GM12878 (cell line): ENCODE measurements at regions not wholly inside any gene's neighbourhood (a gene's known extent, or its start where the extent isn't known, plus 50 kb on each side); places are given as distances from the start of the nearest gene placed in this dataset.

ENCODE experiments used
- GABPA ChIP-seq: IDR thresholded peaks from 2 replicates; pipeline ENCODE4 v1.6.1; 2014; ENCODE audit warnings: antibody characterized with exemption, low read depth, mild to moderate bottlenecking, inconsistent platforms
- SRF ChIP-seq, 2 experiments: IDR thresholded peaks; 2 replicates each; pipeline ENCODE4 v1.6.1; 2011; ENCODE audit warnings: low read depth in 2 of 2, low read length in 2 of 2, mild to moderate bottlenecking in 1 of 2, moderate library complexity in 1 of 2
- ZNF274 ChIP-seq: IDR thresholded peaks from one replicate; pipeline ENCODE4 v1.8.0; 2011; ENCODE audit not compliant: insufficient read length, insufficient read depth

- no peak for TF ChIP-seq GABPA
- no peak for TF ChIP-seq ZNF274
- no peak for TF ChIP-seq SRF (IDR thresholded peaks at IDR 0.05; ENCODE audit: low read depth in 2 of 2, low read length in 2 of 2)
Measured at GRCh38 chr16:76796416-76796815, 394.6 kb upstream of the MON1B start.
